ENCODE measurements at regions not wholly inside any gene's neighbourhood (a gene's known extent, or its start where the extent isn't known, plus 50 kb on each side); places are given as distances from the start of the nearest gene placed in this dataset.

DNA sequence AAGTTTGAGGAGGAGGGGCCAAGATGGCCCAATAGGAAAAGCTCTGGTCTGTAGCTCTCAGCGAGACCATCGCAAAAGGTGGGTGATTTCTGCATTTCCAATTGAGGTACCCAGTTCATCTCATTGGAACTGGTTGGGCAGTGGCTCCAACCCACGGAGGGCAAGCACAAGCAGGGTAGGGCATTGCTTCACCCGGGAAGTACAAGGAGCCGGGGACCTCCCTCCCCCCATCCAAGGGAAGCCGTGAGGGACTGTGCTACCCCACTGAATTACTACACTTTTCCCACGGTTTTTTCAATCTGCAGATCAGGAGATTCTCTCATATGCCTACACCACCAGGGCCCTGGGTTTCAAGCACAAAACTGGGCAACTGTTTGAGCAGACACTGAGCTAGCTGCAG is 58.0 kb upstream of the EFCAB3 start:
- TF ChIP-seq CTCF (IDR thresholded peaks at IDR 0.05) (no peak), POLR2A (IDR thresholded peaks at IDR 0.05) (no peak)
